Pancreas (tissue), 10 donors: ENCODE measurements at regions not wholly inside any gene's neighbourhood (a gene's known extent, or its start where the extent isn't known, plus 50 kb on each side); places are given as distances from the start of the nearest gene placed in this dataset.

ENCODE experiments used
- ATAC-seq, 4 donors: fragments of 200-7000 bp; cut with Tn5 transposase; one replicate each; pipeline versions ENCODE4 v1.8.0 to v1.9.1; 2020; ENCODE audit warnings: mild to moderate bottlenecking in 4 of 4, moderate library complexity in 4 of 4
- DNase-seq, 6 donors: peaks; one replicate each; pipeline ENCODE4 v3.0.0-alpha.2; 2020
- FAIRE-seq: peaks from 2 replicates; lab custom pipeline; 2012; peaks lifted over from hg19 to GRCh38; lab: Jason Lieb, UNC
- H3K27ac ChIP-seq, 4 donors: fragments of 200-600 bp; sonication (generic); 1 replicate in 3 of 4; 2 replicates in 1 of 4; pipeline versions ENCODE4 v1.5.0 to v1.8.0; 2020
- H3K27me3 ChIP-seq, 4 donors: fragments of 200-600 bp; one replicate each; pipeline ENCODE4 v1.8.0; 2021
- H3K36me3 ChIP-seq, 3 donors: fragments of 200-600 bp; sonication (generic) in 1 of 3; one replicate each; pipeline versions ENCODE4 v1.5.0 to v1.8.0; 2020 to 2021
- H3K4me1 ChIP-seq, 3 donors: fragments of 200-600 bp; one replicate each; pipeline ENCODE4 v1.8.0; 2021
- H3K4me3 ChIP-seq, 4 donors: fragments of 200-600 bp; sonication (generic) in 2 of 4; one replicate each; pipeline versions ENCODE4 v1.5.0 to v1.8.0; 2020 to 2021
- H3K9me3 ChIP-seq, 4 donors: fragments of 200-600 bp; one replicate each; pipeline ENCODE4 v1.8.0; 2021
- WGBS, 2 donors: extraction: QIAGEN DNeasy Blood & Tissue Kit; methylation state at CpG; one replicate each; pipeline ENCODE4 v1.1.7; 2013; 5-methylcytosine and 5-hydroxymethylcytosine counted together
- intact Hi-C, 3 donors: fragments of 100-400 bp; cut with DNase I; formaldehyde crosslinking; loops; one replicate each; pipeline versions ENCODE4 v1.11.1 to v1.14.2; 2022
- TF ChIP-seq, protein P1 (sequence below), 4 donors: fragments of 200-600 bp; sonication (generic) in 3 of 4; IDR thresholded peaks; one replicate each; pipeline versions ENCODE4 v1.5.0 to v1.8.0; 2021; ENCODE audit warnings: antibody characterized with exemption in 4 of 4
- donor health status: healthy with polysubstance abuse.
- donor health status: DM: no; HTN: no; CAD: no; lungs with moderate emphysema.
- donor health status: DM: no; HTN: no; CAD: no.
- donor health status: control.
- donor health status: control.
- donor health status: Bipolar disorder and iron deficiency.
- donor health status: DM: yes; HTN: yes; CAD: no.
- donor health status: DM: no; HTN: no; CAD: no.
- donor health status: DM: no; HTN: no; CAD: no.
- donor health status: DM: yes; HTN: yes; CAD: no.

- H3K36me3 ChIP-seq, result no peaks in the 10 kb centered on the region
- H3K4me3 ChIP-seq, result no peak overlapping the region
- no peaks in the 10 kb centered on the region for H3K9me3 ChIP-seq
- no peaks in the 10 kb centered on the region for H3K4me1 ChIP-seq
- FAIRE-seq (no peak), ATAC-seq (no peak), DNase-seq (no peak)
- intact Hi-C loops, result no loop called here
- H3K27ac ChIP-seq, result no peak overlapping the region
- WGBS, 2 donors, result 82 to 88% methylated on average over 4 of the region's 4 CpGs
- TF ChIP-seq, protein P1, sequence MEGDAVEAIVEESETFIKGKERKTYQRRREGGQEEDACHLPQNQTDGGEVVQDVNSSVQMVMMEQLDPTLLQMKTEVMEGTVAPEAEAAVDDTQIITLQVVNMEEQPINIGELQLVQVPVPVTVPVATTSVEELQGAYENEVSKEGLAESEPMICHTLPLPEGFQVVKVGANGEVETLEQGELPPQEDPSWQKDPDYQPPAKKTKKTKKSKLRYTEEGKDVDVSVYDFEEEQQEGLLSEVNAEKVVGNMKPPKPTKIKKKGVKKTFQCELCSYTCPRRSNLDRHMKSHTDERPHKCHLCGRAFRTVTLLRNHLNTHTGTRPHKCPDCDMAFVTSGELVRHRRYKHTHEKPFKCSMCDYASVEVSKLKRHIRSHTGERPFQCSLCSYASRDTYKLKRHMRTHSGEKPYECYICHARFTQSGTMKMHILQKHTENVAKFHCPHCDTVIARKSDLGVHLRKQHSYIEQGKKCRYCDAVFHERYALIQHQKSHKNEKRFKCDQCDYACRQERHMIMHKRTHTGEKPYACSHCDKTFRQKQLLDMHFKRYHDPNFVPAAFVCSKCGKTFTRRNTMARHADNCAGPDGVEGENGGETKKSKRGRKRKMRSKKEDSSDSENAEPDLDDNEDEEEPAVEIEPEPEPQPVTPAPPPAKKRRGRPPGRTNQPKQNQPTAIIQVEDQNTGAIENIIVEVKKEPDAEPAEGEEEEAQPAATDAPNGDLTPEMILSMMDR (IDR thresholded peaks at IDR 0.05), result no peak
- no peaks in the 10 kb centered on the region for H3K27me3 ChIP-seq
Observed at GRCh38 chr4:3818371-3818770, 52.2 kb downstream of the ADRA2C start.

DNA sequence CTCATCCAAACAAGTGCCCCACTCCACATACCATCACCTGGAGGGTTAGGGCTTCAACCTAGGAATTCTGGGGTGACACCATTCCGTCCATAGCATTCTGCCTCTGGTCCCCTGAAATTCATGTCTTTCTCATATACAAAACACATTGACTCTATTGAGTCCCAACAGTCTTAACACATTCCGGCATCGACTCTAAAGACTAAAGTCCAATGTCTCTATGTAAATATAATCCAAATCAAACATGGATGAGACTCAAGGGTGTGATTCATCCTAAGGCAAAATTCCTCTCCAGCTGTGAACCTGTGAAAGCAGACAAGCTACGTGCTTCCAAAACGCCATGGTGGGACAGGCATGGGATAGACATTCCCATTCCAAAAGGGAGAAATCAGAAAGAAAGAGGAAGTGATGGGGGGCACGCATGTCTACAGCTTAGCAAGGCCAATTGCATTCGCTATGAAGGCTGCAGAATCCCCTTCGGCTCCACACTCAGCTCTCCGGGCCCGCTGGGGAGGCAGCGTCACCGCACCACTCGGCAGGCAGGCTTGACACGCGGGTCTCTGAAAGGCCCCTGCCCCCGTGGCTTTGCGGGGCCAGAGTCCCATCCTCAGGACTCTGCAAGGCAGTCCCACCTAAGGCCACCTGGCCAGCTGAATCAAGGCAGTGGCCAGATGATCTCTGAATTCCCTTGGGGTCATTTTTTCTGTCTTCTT is 53.2 kb downstream of the ADRA2C start:
- TF ChIP-seq, protein P1 (IDR thresholded peaks at IDR 0.05), result no peak
- FAIRE-seq (no peak), ATAC-seq (no peak), DNase-seq (peak in 3 of 6 donors; percentile 2 to 31 (median 17))
- WGBS, 2 donors, result 71 to 73% methylated on average over 17 of the region's 17 CpGs
- Histone ChIP-seq H3K4me3 (no peak overlapping the region), H3K27ac (no peak overlapping the region), H3K27me3 (no peaks in the 10 kb centered on the region), H3K4me1 (no peaks in the 10 kb centered on the region), H3K9me3 (no peaks in the 10 kb centered on the region), H3K36me3 (no peaks in the 10 kb centered on the region)
- intact Hi-C loops, result no loop called here

GRCh38 chr4:3820016-3820805 is 54.0 kb downstream of the ADRA2C start:
- Histone ChIP-seq H3K4me3 (no peak overlapping the region), H3K4me1 (no peaks in the 10 kb centered on the region), H3K27ac (no peak overlapping the region), H3K27me3 (no peaks in the 10 kb centered on the region), H3K9me3 (no peaks in the 10 kb centered on the region), H3K36me3 (no peaks in the 10 kb centered on the region)
- 67 to 69% methylated on average over 11 to 14 of the region's 14 CpGs for WGBS, 2 donors
- FAIRE-seq, result no peak
- TF ChIP-seq, protein P1 (IDR thresholded peaks at IDR 0.05), result no peak
- DNase-seq, result peak in 3 of 6 donors; percentile 6 to 43 (median 35)
- intact Hi-C loops, result no loop called here
- no peak for ATAC-seq

DNA sequence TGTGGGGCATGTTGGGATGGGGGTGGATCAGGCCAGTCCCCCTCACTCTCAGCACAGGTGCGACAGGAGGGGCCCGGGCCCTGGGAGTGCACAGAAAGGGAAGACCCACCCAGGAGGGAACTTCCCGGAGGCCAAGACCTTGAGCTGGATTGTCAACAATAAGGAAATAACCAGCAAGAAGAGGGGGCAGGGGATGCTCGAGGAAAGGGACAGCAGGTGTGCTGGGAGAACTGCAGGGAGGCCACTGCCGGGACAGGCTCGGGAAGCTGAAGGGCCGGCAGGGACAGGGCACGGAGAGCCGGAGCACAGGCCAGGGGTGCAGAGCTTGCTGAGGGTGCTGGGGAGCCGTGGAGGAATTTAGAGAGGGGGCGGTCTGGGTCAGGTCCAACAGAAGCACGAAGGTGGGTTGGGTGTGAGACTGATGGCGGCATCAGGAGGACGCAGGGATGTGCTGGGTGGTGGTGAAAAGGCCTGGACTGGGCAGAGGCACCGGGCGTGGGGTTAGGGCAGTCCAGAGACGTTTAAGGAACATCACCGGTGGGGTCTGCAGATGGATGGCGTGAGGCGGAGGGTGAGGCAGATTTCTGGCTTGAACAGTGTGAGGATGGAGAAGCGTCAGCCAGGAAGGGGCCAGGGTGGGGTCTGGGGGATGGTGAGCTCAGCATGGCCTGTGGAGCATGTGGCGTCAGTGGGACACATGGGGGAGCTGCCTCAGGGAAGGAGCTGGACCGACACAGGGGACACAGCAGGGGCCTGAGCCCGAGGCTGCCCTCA is 54.8 kb downstream of the ADRA2C start:
- FAIRE-seq, result no peak
- Histone ChIP-seq H3K27me3 (no peaks in the 10 kb centered on the region), H3K27ac (no peak overlapping the region), H3K4me1 (no peaks in the 10 kb centered on the region), H3K9me3 (no peaks in the 10 kb centered on the region), H3K36me3 (no peaks in the 10 kb centered on the region), H3K4me3 (no peak overlapping the region)
- no peak for ATAC-seq
- WGBS, 2 donors, result 63% methylated on average over 23 to 24 of the region's 24 CpGs
- DNase-seq, result peak in 2 of 6 donors; percentile 5 to 34
- intact Hi-C loops, result no loop called here
- TF ChIP-seq, protein P1 (IDR thresholded peaks at IDR 0.05), result no peak
